Ovary (tissue), 3 donors: ENCODE measurements at regions not wholly inside any gene's neighbourhood (a gene's known extent, or its start where the extent isn't known, plus 50 kb on each side); places are given as distances from the start of the nearest gene placed in this dataset.

Experiments
- CTCF ChIP-seq, 3 donors: fragments of 450-650 bp in 2 of 3; fragments of 200-600 bp in 1 of 3; IDR thresholded peaks; one replicate each; pipeline versions ENCODE4 v1.5.1 to v1.8.0; 2016 to 2022; ENCODE audit warnings: antibody characterized with exemption in 3 of 3, mild to moderate bottlenecking in 1 of 3
- EP300 ChIP-seq: sonication (generic); formaldehyde crosslinking; IDR thresholded peaks from one replicate; pipeline ENCODE4 v1.6.1; 2017; ENCODE audit warnings: antibody characterized with exemption
- POLR2A ChIP-seq: fragments of 450-650 bp; IDR thresholded peaks from one replicate; pipeline ENCODE4 v1.6.1; 2017; ENCODE audit warnings: antibody characterized with exemption, mild to moderate bottlenecking, moderate library complexity
- donor health status: DM: no; HTN: no; CAD: no.

GRCh38 chr2:65557616-65558573, 125.5 kb upstream of the SPRED2 start:
- no peak for TF ChIP-seq CTCF (IDR thresholded peaks at IDR 0.05)
- TF ChIP-seq POLR2A, result no peak
- no peak for TF ChIP-seq EP300
